HepG2 (cell line): ENCODE measurements at regions not wholly inside any gene's neighbourhood (a gene's known extent, or its start where the extent isn't known, plus 50 kb on each side); places are given as distances from the start of the nearest gene placed in this dataset.

ENCODE experiments used
- KDM2A ChIP-seq: sonication (generic); formaldehyde crosslinking; IDR thresholded peaks from 2 replicates; pipeline ENCODE4 v1.4.0; 2020; ENCODE audit warnings: low read depth, missing genetic modification reagents, borderline replicate concordance
- NFE2L1 ChIP-seq: sonication (generic); formaldehyde crosslinking; IDR thresholded peaks from 2 replicates; pipeline ENCODE4 v1.4.0; 2020; ENCODE audit warnings: missing genetic modification reagents, mild to moderate bottlenecking, borderline replicate concordance
- NR1H2 ChIP-seq: sonication (generic); formaldehyde crosslinking; IDR thresholded peaks from 2 replicates; pipeline ENCODE4 v1.8.1; 2022; ENCODE audit warnings: low read depth, missing genetic modification reagents, borderline replicate concordance
- ZNF224 ChIP-seq: sonication (generic); formaldehyde crosslinking; IDR thresholded peaks from 2 replicates; pipeline ENCODE4 v1.5.0; 2020; ENCODE audit warnings: mild to moderate bottlenecking, missing genetic modification reagents
- ZNF709 ChIP-seq: sonication (generic); formaldehyde crosslinking; IDR thresholded peaks from 2 replicates; pipeline ENCODE4 v1.5.0; 2020; ENCODE audit warnings: mild to moderate bottlenecking, missing genetic modification reagents
- TF ChIP-seq, protein P1 (sequence below): sonication (generic); formaldehyde crosslinking; IDR thresholded peaks from 2 replicates; pipeline ENCODE4 v1.4.0; 2020; ENCODE audit warnings: mild to moderate bottlenecking, missing genetic modification reagents
- TF ChIP-seq, protein P2 (sequence below): IDR thresholded peaks from 2 replicates; pipeline ENCODE4 v1.6.1; 2016; ENCODE audit warnings: low read depth, missing genetic modification reagents, missing compliant biosample characterization

DNA sequence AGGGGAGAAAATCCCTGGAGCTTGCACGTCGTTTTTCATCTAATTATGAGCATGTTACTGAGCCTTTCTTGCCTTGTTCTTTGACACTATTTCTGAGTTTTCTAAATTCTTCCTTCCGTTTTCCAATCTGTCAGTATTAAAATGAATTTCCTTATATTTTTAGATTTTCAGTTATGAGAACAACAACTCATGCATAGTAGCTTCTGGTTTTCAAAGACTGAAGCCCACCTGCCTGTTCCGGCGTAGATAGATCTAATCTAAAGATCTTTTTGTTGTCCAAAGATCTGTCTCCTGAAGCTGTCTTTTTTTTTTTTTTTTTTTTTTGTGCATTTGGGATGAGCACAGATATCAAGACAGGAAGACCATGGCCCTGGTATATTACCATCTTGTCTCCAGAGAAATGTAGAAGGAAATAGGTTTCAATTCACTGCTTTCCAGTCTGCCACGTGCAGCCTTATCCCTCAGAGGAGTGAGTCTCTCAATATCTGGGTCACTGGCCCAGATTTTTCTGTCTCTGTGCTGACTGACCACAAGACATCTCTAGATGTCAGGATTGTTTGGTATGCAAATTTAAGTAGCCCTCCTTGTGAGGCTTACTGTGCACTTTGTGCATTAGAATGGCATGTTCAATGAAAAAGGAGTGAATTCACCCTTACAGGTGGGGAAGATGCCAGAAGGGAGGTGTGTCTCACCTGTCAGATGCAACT, 222.3 kb upstream of the TMC3 start (continued):
- TF ChIP-seq NR1H2 (no peak), ZNF224 (CRISPR knock-in tag) (no peak), ZNF709 (no peak), NFE2L1 (no peak), KDM2A (CRISPR knock-in tag) (no peak)
- TF ChIP-seq, protein P1, sequence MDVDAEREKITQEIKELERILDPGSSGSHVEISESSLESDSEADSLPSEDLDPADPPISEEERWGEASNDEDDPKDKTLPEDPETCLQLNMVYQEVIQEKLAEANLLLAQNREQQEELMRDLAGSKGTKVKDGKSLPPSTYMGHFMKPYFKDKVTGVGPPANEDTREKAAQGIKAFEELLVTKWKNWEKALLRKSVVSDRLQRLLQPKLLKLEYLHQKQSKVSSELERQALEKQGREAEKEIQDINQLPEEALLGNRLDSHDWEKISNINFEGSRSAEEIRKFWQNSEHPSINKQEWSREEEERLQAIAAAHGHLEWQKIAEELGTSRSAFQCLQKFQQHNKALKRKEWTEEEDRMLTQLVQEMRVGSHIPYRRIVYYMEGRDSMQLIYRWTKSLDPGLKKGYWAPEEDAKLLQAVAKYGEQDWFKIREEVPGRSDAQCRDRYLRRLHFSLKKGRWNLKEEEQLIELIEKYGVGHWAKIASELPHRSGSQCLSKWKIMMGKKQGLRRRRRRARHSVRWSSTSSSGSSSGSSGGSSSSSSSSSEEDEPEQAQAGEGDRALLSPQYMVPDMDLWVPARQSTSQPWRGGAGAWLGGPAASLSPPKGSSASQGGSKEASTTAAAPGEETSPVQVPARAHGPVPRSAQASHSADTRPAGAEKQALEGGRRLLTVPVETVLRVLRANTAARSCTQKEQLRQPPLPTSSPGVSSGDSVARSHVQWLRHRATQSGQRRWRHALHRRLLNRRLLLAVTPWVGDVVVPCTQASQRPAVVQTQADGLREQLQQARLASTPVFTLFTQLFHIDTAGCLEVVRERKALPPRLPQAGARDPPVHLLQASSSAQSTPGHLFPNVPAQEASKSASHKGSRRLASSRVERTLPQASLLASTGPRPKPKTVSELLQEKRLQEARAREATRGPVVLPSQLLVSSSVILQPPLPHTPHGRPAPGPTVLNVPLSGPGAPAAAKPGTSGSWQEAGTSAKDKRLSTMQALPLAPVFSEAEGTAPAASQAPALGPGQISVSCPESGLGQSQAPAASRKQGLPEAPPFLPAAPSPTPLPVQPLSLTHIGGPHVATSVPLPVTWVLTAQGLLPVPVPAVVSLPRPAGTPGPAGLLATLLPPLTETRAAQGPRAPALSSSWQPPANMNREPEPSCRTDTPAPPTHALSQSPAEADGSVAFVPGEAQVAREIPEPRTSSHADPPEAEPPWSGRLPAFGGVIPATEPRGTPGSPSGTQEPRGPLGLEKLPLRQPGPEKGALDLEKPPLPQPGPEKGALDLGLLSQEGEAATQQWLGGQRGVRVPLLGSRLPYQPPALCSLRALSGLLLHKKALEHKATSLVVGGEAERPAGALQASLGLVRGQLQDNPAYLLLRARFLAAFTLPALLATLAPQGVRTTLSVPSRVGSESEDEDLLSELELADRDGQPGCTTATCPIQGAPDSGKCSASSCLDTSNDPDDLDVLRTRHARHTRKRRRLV, result no peak
- TF ChIP-seq, protein P2, sequence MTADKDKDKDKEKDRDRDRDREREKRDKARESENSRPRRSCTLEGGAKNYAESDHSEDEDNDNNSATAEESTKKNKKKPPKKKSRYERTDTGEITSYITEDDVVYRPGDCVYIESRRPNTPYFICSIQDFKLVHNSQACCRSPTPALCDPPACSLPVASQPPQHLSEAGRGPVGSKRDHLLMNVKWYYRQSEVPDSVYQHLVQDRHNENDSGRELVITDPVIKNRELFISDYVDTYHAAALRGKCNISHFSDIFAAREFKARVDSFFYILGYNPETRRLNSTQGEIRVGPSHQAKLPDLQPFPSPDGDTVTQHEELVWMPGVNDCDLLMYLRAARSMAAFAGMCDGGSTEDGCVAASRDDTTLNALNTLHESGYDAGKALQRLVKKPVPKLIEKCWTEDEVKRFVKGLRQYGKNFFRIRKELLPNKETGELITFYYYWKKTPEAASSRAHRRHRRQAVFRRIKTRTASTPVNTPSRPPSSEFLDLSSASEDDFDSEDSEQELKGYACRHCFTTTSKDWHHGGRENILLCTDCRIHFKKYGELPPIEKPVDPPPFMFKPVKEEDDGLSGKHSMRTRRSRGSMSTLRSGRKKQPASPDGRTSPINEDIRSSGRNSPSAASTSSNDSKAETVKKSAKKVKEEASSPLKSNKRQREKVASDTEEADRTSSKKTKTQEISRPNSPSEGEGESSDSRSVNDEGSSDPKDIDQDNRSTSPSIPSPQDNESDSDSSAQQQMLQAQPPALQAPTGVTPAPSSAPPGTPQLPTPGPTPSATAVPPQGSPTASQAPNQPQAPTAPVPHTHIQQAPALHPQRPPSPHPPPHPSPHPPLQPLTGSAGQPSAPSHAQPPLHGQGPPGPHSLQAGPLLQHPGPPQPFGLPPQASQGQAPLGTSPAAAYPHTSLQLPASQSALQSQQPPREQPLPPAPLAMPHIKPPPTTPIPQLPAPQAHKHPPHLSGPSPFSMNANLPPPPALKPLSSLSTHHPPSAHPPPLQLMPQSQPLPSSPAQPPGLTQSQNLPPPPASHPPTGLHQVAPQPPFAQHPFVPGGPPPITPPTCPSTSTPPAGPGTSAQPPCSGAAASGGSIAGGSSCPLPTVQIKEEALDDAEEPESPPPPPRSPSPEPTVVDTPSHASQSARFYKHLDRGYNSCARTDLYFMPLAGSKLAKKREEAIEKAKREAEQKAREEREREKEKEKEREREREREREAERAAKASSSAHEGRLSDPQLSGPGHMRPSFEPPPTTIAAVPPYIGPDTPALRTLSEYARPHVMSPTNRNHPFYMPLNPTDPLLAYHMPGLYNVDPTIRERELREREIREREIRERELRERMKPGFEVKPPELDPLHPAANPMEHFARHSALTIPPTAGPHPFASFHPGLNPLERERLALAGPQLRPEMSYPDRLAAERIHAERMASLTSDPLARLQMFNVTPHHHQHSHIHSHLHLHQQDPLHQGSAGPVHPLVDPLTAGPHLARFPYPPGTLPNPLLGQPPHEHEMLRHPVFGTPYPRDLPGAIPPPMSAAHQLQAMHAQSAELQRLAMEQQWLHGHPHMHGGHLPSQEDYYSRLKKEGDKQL (CRISPR knock-in tag), result no peak
- TF ChIP-seq, all 625 proteins: peak for 0
